H9 (cell line): ENCODE measurements at regions not wholly inside any gene's neighbourhood (a gene's known extent, or its start where the extent isn't known, plus 50 kb on each side); places are given as distances from the start of the nearest gene placed in this dataset.

ENCODE experiments used
- DNase-seq: peaks from one replicate; pipeline ENCODE4 v3.0.0-alpha.2; 2017
- H2AFZ ChIP-seq: one replicate; pipeline ENCODE4 v1.6.1; 2013; ENCODE audit warnings: mild to moderate bottlenecking, low read length, control low read depth, moderate library complexity
- H2AK5ac ChIP-seq: 2 replicates; pipeline ENCODE4 v1.6.1; 2013; ENCODE audit warnings: low read length, control low read depth, mixed read lengths; ENCODE audit not compliant: insufficient read length
- H2BK120ac ChIP-seq: one replicate; pipeline ENCODE4 v1.6.1; 2013; ENCODE audit warnings: low read depth, mild to moderate bottlenecking, low read length, control low read depth, inconsistent platforms; ENCODE audit not compliant: poor library complexity, severe bottlenecking
- H2BK12ac ChIP-seq: 2 replicates; pipeline ENCODE4 v1.6.1; 2013; ENCODE audit warnings: low read length, control low read depth, mixed read lengths, low read depth; ENCODE audit not compliant: insufficient read length
- H2BK15ac ChIP-seq: 2 replicates; pipeline ENCODE4 v1.6.1; 2013; ENCODE audit warnings: low read depth, low read length, control low read depth
- H2BK20ac ChIP-seq: one replicate; pipeline ENCODE4 v1.6.1; 2013; ENCODE audit warnings: low read depth, mild to moderate bottlenecking, low read length, control low read depth, inconsistent platforms; ENCODE audit not compliant: poor library complexity, severe bottlenecking
- H2BK5ac ChIP-seq: 2 replicates; pipeline ENCODE4 v1.6.1; 2013; ENCODE audit warnings: low read length, control low read depth, mixed read lengths; ENCODE audit not compliant: insufficient read length
- H3K14ac ChIP-seq: 2 replicates; pipeline ENCODE4 v1.6.1; 2013; ENCODE audit warnings: low read length, control low read depth; ENCODE audit not compliant: insufficient read depth
- H3K18ac ChIP-seq: 2 replicates; pipeline ENCODE4 v1.6.1; 2013; ENCODE audit warnings: low read depth, mild to moderate bottlenecking, mixed read lengths, low read length, control low read depth; ENCODE audit not compliant: insufficient read length
- H3K23ac ChIP-seq: 2 replicates; pipeline ENCODE4 v1.6.1; 2013; ENCODE audit warnings: low read length, control low read depth, mixed read lengths, low read depth; ENCODE audit not compliant: insufficient read length
- H3K23me2 ChIP-seq: 2 replicates; pipeline ENCODE4 v1.6.1; 2013; ENCODE audit warnings: low read depth, mild to moderate bottlenecking, mixed read lengths, low read length, control low read depth; ENCODE audit not compliant: insufficient read length, poor library complexity, severe bottlenecking
- H3K27ac ChIP-seq: 2 replicates; pipeline ENCODE4 v1.5.1; 2013; ENCODE audit warnings: low read length, control low read depth, mixed read lengths, low read depth; ENCODE audit not compliant: insufficient read length
- H3K27me3 ChIP-seq: 2 replicates; pipeline ENCODE4 v1.6.1; 2013; ENCODE audit warnings: low read length, control low read depth, inconsistent platforms; ENCODE audit not compliant: insufficient read depth
- H3K4ac ChIP-seq: 2 replicates; pipeline ENCODE4 v1.6.1; 2013; ENCODE audit warnings: low read depth, mild to moderate bottlenecking, control low read depth, inconsistent platforms, low read length, moderate library complexity
- H3K4me1 ChIP-seq: 2 replicates; pipeline ENCODE4 v1.6.1; 2013; ENCODE audit warnings: low read length, control low read depth, inconsistent platforms; ENCODE audit not compliant: insufficient read depth
- H3K4me2 ChIP-seq: 2 replicates; pipeline ENCODE4 v1.6.1; 2013; ENCODE audit warnings: low read length, control low read depth, mixed read lengths; ENCODE audit not compliant: insufficient read length, insufficient read depth
- H3K56ac ChIP-seq: 2 replicates; pipeline ENCODE4 v1.6.1; 2013; ENCODE audit warnings: low read depth, mild to moderate bottlenecking, mixed read lengths, low read length, control low read depth; ENCODE audit not compliant: insufficient read length
- H3K79me1 ChIP-seq: 2 replicates; pipeline ENCODE4 v1.6.1; 2013; ENCODE audit warnings: low read depth, mild to moderate bottlenecking, moderate library complexity, low read length, control low read depth, inconsistent platforms; ENCODE audit not compliant: insufficient read depth, poor library complexity, severe bottlenecking
- H3K79me2 ChIP-seq: 2 replicates; pipeline ENCODE4 v1.6.1; 2013; ENCODE audit warnings: low read length, control low read depth, inconsistent platforms; ENCODE audit not compliant: insufficient read depth
- H3K9ac ChIP-seq: 2 replicates; pipeline ENCODE4 v1.6.1; 2013; ENCODE audit warnings: low read length, control low read depth, mixed read lengths; ENCODE audit not compliant: insufficient read length; ENCODE audit errors: extremely low read depth
- H3K9me3 ChIP-seq: one replicate; pipeline ENCODE4 v1.6.1; 2013; ENCODE audit warnings: low read depth, low read length, inconsistent platforms; ENCODE audit not compliant: control insufficient read depth
- H3T11ph ChIP-seq: one replicate; pipeline ENCODE4 v1.6.1; 2013; ENCODE audit warnings: mild to moderate bottlenecking, low read length, control low read depth, inconsistent platforms
- H4K20me1 ChIP-seq: one replicate; pipeline ENCODE4 v1.6.1; 2013; ENCODE audit not compliant: control insufficient read depth, insufficient read length, insufficient read depth
- H4K5ac ChIP-seq: 2 replicates; pipeline ENCODE4 v1.6.1; 2013; ENCODE audit warnings: low read depth, mild to moderate bottlenecking, mixed read lengths, low read length, control low read depth; ENCODE audit not compliant: insufficient read length
- H4K8ac ChIP-seq: replicated peaks from 2 replicates; pipeline ENCODE4 v1.6.1; 2013; ENCODE audit warnings: low read length, control low read depth, mixed read lengths, low read depth; ENCODE audit not compliant: insufficient read length
- H4K91ac ChIP-seq: 2 replicates; pipeline ENCODE4 v1.6.1; 2013; ENCODE audit warnings: low read depth, mild to moderate bottlenecking, moderate library complexity, mixed read lengths, low read length, control low read depth; ENCODE audit not compliant: insufficient read length
- H3K27ac Mint-ChIP-seq, 3 experiments: 2 replicates in 2 of 3; 3 replicates in 1 of 3; pipeline ENCODE4 v1.8.0; 2020 to 2021; ENCODE audit warnings: mixed read lengths in 3 of 3, mild to moderate bottlenecking in 1 of 3, moderate library complexity in 1 of 3
- H3K27me3 Mint-ChIP-seq: 2 replicates; pipeline ENCODE4 v1.8.0; 2021; ENCODE audit warnings: low read depth, mild to moderate bottlenecking, moderate library complexity, mixed read lengths
- H3K36me3 Mint-ChIP-seq, 3 experiments: 2 replicates in 2 of 3; 3 replicates in 1 of 3; pipeline ENCODE4 v1.8.0; 2020 to 2021; ENCODE audit warnings: low read depth in 3 of 3, mixed read lengths in 3 of 3; ENCODE audit not compliant: insufficient read depth in 1 of 3
- H3K4me1 Mint-ChIP-seq, 2 experiments: 2 replicates each; pipeline ENCODE4 v1.8.0; 2020; ENCODE audit warnings: mixed read lengths in 2 of 2
- H3K4me3 Mint-ChIP-seq, 2 experiments: 2 replicates in 1 of 2; 3 replicates in 1 of 2; pipeline ENCODE4 v1.8.0; 2020 to 2021; ENCODE audit warnings: mild to moderate bottlenecking in 2 of 2, mixed read lengths in 2 of 2, moderate library complexity in 1 of 2
- H3K9me3 Mint-ChIP-seq, 2 experiments: 2 replicates in 1 of 2; 3 replicates in 1 of 2; pipeline ENCODE4 v1.8.0; 2020; ENCODE audit warnings: mild to moderate bottlenecking in 2 of 2, mixed read lengths in 2 of 2, moderate library complexity in 1 of 2
- CTCF ChIP-seq: fragments of 200-600 bp; sonication (generic); conservative IDR thresholded peaks from 3 replicates; pipeline ENCODE4 v1.8.0; 2021; ENCODE audit warnings: antibody characterized with exemption, mild to moderate bottlenecking
- WGBS: extraction: QIAGEN DNeasy Blood & Tissue Kit; methylation state at CpG from one replicate; pipeline ENCODE4 v1.1.7; 2013; ENCODE audit warnings: missing lambda C conversion rate, low lambda C conversion rate, mixed read lengths; ENCODE audit not compliant: insufficient read length; ENCODE audit errors: extremely low coverage; 5-methylcytosine and 5-hydroxymethylcytosine counted together

- no peak for TF ChIP-seq CTCF
- DNase-seq: no peak
- no peak overlapping the region for H4K5ac ChIP-seq
- H3K36me3 Mint-ChIP-seq: 0 out of 7 replicates have a peak, but pooled peaks cover 0 to 3% (median 0%) of the 10 kb centered on the region in 3 experiments
- H2BK120ac ChIP-seq: no peak overlapping the region
- H3K23me2 ChIP-seq: no peaks in the 10 kb centered on the region
- no peak overlapping the region for H3K14ac ChIP-seq
- H2BK15ac ChIP-seq: no peak overlapping the region
- H3K9me3 ChIP-seq: no peaks in the 10 kb centered on the region
- H3K4ac ChIP-seq: no peak overlapping the region
- no peak overlapping the region for H3K23ac ChIP-seq
- H3K18ac ChIP-seq: no peak overlapping the region
- H2BK12ac ChIP-seq: no peak overlapping the region
- H3K4me3 Mint-ChIP-seq: no peak overlapping the region
- no peak overlapping the region for H3K27ac ChIP-seq
- H3K79me2 ChIP-seq: no peaks in the 10 kb centered on the region
- H2AFZ ChIP-seq: no peak overlapping the region
- H3K56ac ChIP-seq: no peak overlapping the region
- no peaks in the 10 kb centered on the region for H3K27me3 ChIP-seq
- no peaks in the 10 kb centered on the region for H3K27me3 Mint-ChIP-seq
- H3K4me1 Mint-ChIP-seq: no peaks in the 10 kb centered on the region
- H4K8ac ChIP-seq: no peak overlapping the region
- no peak overlapping the region for H3K27ac Mint-ChIP-seq
- no peaks in the 10 kb centered on the region for H3K4me1 ChIP-seq
- WGBS: no CpG with 5 or more reads among the region's 2 CpGs
- H4K20me1 ChIP-seq: no peaks in the 10 kb centered on the region
- H4K91ac ChIP-seq: no peak overlapping the region
- no peak overlapping the region for H2AK5ac ChIP-seq
- no peak overlapping the region for H3T11ph ChIP-seq
- no peak overlapping the region for H2BK5ac ChIP-seq
- H3K9me3 Mint-ChIP-seq: peaks cover 2 to 3% of the 10 kb centered on the region in 2 experiments; a peak in 2 of 5 replicates
- H3K4me2 ChIP-seq: no peak overlapping the region
- no peak overlapping the region for H2BK20ac ChIP-seq
- no peak overlapping the region for H3K9ac ChIP-seq
- no peaks in the 10 kb centered on the region for H3K79me1 ChIP-seq
Observed at GRCh38 chr13:89432997-89433396, 1761.8 kb downstream of the SLITRK5 start.
